ENCODE measurements at regions not wholly inside any gene's neighbourhood (a gene's known extent, or its start where the extent isn't known, plus 50 kb on each side); places are given as distances from the start of the nearest gene placed in this dataset.

GRCh38 chr1:195999022-195999421 lies 609.2 kb downstream of the KCNT2 start:
- Histone ChIP-seq H3K9me3 (no peaks in the 10 kb centered on the region), H3K27ac (no peak overlapping the region), H3K4me1 (no peaks in the 10 kb centered on the region), H3K36me3 (no peaks in the 10 kb centered on the region), H3K4me3 (replicated peaks in 1 of 3) (no peak overlapping the region), H3K27me3 (no peaks in the 10 kb centered on the region)
- intact Hi-C loops (cut with DNase I) = no loop called here
- no peak for DNase-seq
- 93 to 97% methylated on average over 2 of the region's 2 CpGs for WGBS, 2 donors
- TF ChIP-seq CTCF (IDR thresholded peaks at IDR 0.05) (no peak), POLR2A (IDR thresholded peaks at IDR 0.05) (no peak)

GRCh38 chr1:195981448-195982139 lies 626.6 kb downstream of the KCNT2 start:
- H3K9me3 ChIP-seq = no peaks in the 10 kb centered on the region
- no peak overlapping the region for H3K27ac ChIP-seq
- H3K27me3 ChIP-seq = no peaks in the 10 kb centered on the region
- WGBS, 2 donors = 82 to 83% methylated on average over 3 of the region's 3 CpGs
- no peak overlapping the region for H3K4me3 ChIP-seq (replicated peaks in 1 of 3)
- intact Hi-C loops (cut with DNase I) = no loop called here
- no peak for DNase-seq
- H3K4me1 ChIP-seq = no peaks in the 10 kb centered on the region
- H3K36me3 ChIP-seq = no peaks in the 10 kb centered on the region
- TF ChIP-seq POLR2A (IDR thresholded peaks at IDR 0.05) = no peak
- no peak for TF ChIP-seq CTCF (IDR thresholded peaks at IDR 0.05)

- Histone ChIP-seq H3K27ac (no peak overlapping the region), H3K4me3 (replicated peaks in 1 of 3) (no peak overlapping the region), H3K4me1 (no peaks in the 10 kb centered on the region), H3K27me3 (no peaks in the 10 kb centered on the region), H3K9me3 (no peaks in the 10 kb centered on the region), H3K36me3 (no peaks in the 10 kb centered on the region)
- WGBS, 2 donors = 74 to 95% methylated on average over 1 of the region's 1 CpG
- TF ChIP-seq CTCF (IDR thresholded peaks at IDR 0.05) = no peak
- TF ChIP-seq POLR2A (IDR thresholded peaks at IDR 0.05) = no peak
- intact Hi-C loops (cut with DNase I) = no loop called here
- DNase-seq = no peak
These were observed 628.6 kb downstream of the KCNT2 start for GRCh38 chr1:195979646-195980045.

GRCh38 chr1:195973311-195973904 lies 634.8 kb downstream of the KCNT2 start:
- TF ChIP-seq POLR2A (IDR thresholded peaks at IDR 0.05) (no peak), CTCF (IDR thresholded peaks at IDR 0.05) (no peak)
- intact Hi-C loops (cut with DNase I) = no loop called here
- Histone ChIP-seq H3K4me1 (no peaks in the 10 kb centered on the region), H3K9me3 (no peaks in the 10 kb centered on the region), H3K36me3 (no peaks in the 10 kb centered on the region), H3K27me3 (no peaks in the 10 kb centered on the region), H3K27ac (no peak overlapping the region), H3K4me3 (replicated peaks in 1 of 3) (no peak overlapping the region)
- WGBS, 2 donors = 84 to 90% methylated on average over 1 of the region's 1 CpG
- no peak for DNase-seq

GRCh38 chr1:195971589-195971988 lies 636.7 kb downstream of the KCNT2 start:
- intact Hi-C loops (cut with DNase I) = no loop called here
- DNase-seq = no peak
- WGBS, 2 donors = 90 to 100% methylated on average over 1 of the region's 1 CpG
- Histone ChIP-seq H3K4me3 (replicated peaks in 1 of 3) (no peak overlapping the region), H3K9me3 (no peaks in the 10 kb centered on the region), H3K4me1 (no peaks in the 10 kb centered on the region), H3K27me3 (no peaks in the 10 kb centered on the region), H3K36me3 (no peaks in the 10 kb centered on the region), H3K27ac (no peak overlapping the region)
- TF ChIP-seq CTCF (IDR thresholded peaks at IDR 0.05) (no peak), POLR2A (IDR thresholded peaks at IDR 0.05) (no peak)

All from thyroid gland (tissue), 4 donors.